ENCODE measurements at regions not wholly inside any gene's neighbourhood (a gene's known extent, or its start where the extent isn't known, plus 50 kb on each side); places are given as distances from the start of the nearest gene placed in this dataset.

DNA sequence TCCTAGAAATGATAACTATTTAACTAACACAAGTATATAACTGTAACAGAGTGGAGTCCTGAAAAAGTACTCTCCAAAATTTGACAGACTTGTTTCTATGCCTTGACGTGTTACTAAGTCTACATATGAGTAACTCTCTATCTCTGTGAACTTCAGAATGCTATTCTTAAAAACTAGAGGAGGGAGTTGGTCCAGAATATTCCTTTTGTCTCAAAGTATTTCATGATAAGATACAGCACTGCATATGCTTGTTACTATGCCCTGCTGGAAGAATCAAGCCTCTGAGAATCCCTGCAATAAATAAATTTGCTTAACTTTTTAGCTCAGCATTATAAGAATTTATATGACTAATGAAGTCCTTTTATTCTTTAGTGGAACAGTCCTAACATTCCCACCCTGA is 50.9 kb upstream of the ATXN3L start:
- Histone ChIP-seq H2BK15ac (ENCODE audit: low read length) (no peak overlapping the region), H3K79me2 (ENCODE audit: control insufficient read depth in 1 of 2, insufficient read depth in 2 of 2, low read length in 2 of 2) (no peaks in the 10 kb centered on the region), H2BK120ac (replicated peaks; ENCODE audit: low read depth, low read length) (no peak overlapping the region), H2BK5ac (ENCODE audit: low read depth, low read length) (no peak overlapping the region), H3K9me3 (ENCODE audit: insufficient read depth in 2 of 2, low read depth in 1 of 2, low read length in 1 of 2) (no peaks in the 10 kb centered on the region), H2AK5ac (ENCODE audit: low read depth, low read length) (no peak overlapping the region), H2AFZ (ENCODE audit: low read length) (no peak overlapping the region), H2BK12ac (ENCODE audit: low read depth, low read length) (no peak overlapping the region), H4K8ac (ENCODE audit: extremely low read depth, insufficient read depth, low read length) (no peak overlapping the region), H3K4me2 (ENCODE audit: insufficient read depth in 1 of 2, low read depth in 2 of 2, low read length in 2 of 2) (no peak overlapping the region), H4K20me1 (replicated peaks in 1 of 2; ENCODE audit: control insufficient read depth in 1 of 2, insufficient read depth in 2 of 2, low read length in 2 of 2) (no peaks in the 10 kb centered on the region), H3K9ac (replicated peaks in 1 of 4; ENCODE audit: extremely low read depth in 1 of 4, low read depth in 3 of 4, low read length in 3 of 4) (no peak overlapping the region), H3K14ac (ENCODE audit: insufficient read length) (no peak overlapping the region), H4K91ac (replicated peaks; ENCODE audit: insufficient read length, low read length) (no peak overlapping the region), H3K36me3 (ENCODE audit: control insufficient read depth in 2 of 4, insufficient read depth in 4 of 4, low read length in 3 of 4) (no peaks in the 10 kb centered on the region), H3K23ac (ENCODE audit: insufficient read length) (no peak overlapping the region), H3K4me3 (ENCODE audit: extremely low read depth in 1 of 4, insufficient read depth in 2 of 4, low read depth in 3 of 4, low read length in 4 of 4) (no peak overlapping the region), H3K4me1 (replicated peaks in 1 of 4; ENCODE audit: control insufficient read depth in 3 of 4, insufficient read depth in 4 of 4, low read length in 3 of 4) (no peaks in the 10 kb centered on the region), H3K18ac (ENCODE audit: extremely low read depth, low read length) (no peak overlapping the region), H3K27ac (ENCODE audit: low read depth, low read length) (no peak overlapping the region), H3K4ac (replicated peaks; ENCODE audit: insufficient read length, low read depth, low read length) (no peak overlapping the region), H3K79me1 (ENCODE audit: low read depth, low read length) (no peaks in the 10 kb centered on the region), H3K56ac (replicated peaks; ENCODE audit: insufficient read length, low read depth, low read length) (no peak overlapping the region), H4K5ac (ENCODE audit: insufficient read length, low read depth, low read length) (no peak overlapping the region), H2BK20ac (ENCODE audit: low read length) (no peak overlapping the region), H3K23me2 (ENCODE audit: low read depth, low read length) (no peaks in the 10 kb centered on the region), H3K27me3 (replicated peaks in 1 of 4; ENCODE audit: control insufficient read depth in 3 of 4, extremely low read depth in 1 of 4, insufficient read depth in 3 of 4, low read length in 3 of 4) (no peaks in the 10 kb centered on the region)
- FAIRE-seq = no peak
- ChIA-PET POLR2A (ENCODE audit: partially characterized antibody) (no interaction called here), CTCF (ENCODE audit: partially characterized antibody) (no interaction called here)
- DNase-seq (ENCODE audit: low read depth in 1 of 2, low spot score in 2 of 2) = no peak
- 92% methylated on average over 1 of the region's 1 CpG; no CpG with 5 or more reads in 1 of the 2 experiments for WGBS, 2 experiments (ENCODE audit: extremely low coverage in 1 of 2, insufficient coverage in 1 of 2, insufficient read length in 1 of 2, insufficient replicate concordance in 2 of 2, low coverage in 1 of 2, low lambda C conversion rate in 2 of 2, missing lambda C conversion rate in 1 of 2)
- TF ChIP-seq SIN3A (conservative IDR thresholded peaks at IDR 0.05 in 1 of 2, IDR thresholded peaks at IDR 0.05 in 1 of 2; ENCODE audit: low read depth in 1 of 2, low read length in 2 of 2) (no peak), BRCA1 (IDR thresholded peaks at IDR 0.05; ENCODE audit: low read depth, low read length) (no peak), ZNF274 (IDR thresholded peaks at IDR 0.05; ENCODE audit: borderline replicate concordance, extremely low read depth, low read length) (no peak), KDM1A (IDR thresholded peaks at IDR 0.05; ENCODE audit: borderline replicate concordance, low read length) (no peak), POU5F1 (IDR thresholded peaks at IDR 0.05; ENCODE audit: low read depth, low read length) (no peak), CTBP2 (IDR thresholded peaks at IDR 0.05; ENCODE audit: borderline replicate concordance, insufficient read depth, insufficient read length, low read length) (no peak), TCF12 (IDR thresholded peaks at IDR 0.05; ENCODE audit: low read depth, low read length) (no peak), RAD21 (IDR thresholded peaks at IDR 0.05 in 1 of 2, conservative IDR thresholded peaks at IDR 0.05 in 1 of 2; ENCODE audit: low read depth in 2 of 2, low read length in 2 of 2) (no peak), CHD2 (IDR thresholded peaks at IDR 0.05; ENCODE audit: low read length) (no peak), SAP30 (IDR thresholded peaks at IDR 0.05; ENCODE audit: insufficient read depth, insufficient replicate concordance, low read length) (no peak), BACH1 (IDR thresholded peaks at IDR 0.05; ENCODE audit: low read length) (no peak), BCL11A (IDR thresholded peaks at IDR 0.05; ENCODE audit: low read depth in 2 of 2, low read length in 2 of 2) (no peak), CEBPB (IDR thresholded peaks at IDR 0.05; ENCODE audit: low read depth, low read length) (no peak), RNF2 (IDR thresholded peaks at IDR 0.05; ENCODE audit: borderline replicate concordance, low read depth, low read length, missing control alignments, poor library complexity, severe bottlenecking) (no peak)
- TF ChIP-seq, protein P1, sequence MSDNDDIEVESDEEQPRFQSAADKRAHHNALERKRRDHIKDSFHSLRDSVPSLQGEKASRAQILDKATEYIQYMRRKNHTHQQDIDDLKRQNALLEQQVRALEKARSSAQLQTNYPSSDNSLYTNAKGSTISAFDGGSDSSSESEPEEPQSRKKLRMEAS (IDR thresholded peaks at IDR 0.05) = no peak

Measured in H1 (cell line).